Amniotic epithelial cell (primary cell): ENCODE measurements at regions not wholly inside any gene's neighbourhood (a gene's known extent, or its start where the extent isn't known, plus 50 kb on each side); places are given as distances from the start of the nearest gene placed in this dataset.
"Not testable (repeated sequence)": the region's sequence is repeated elsewhere in the genome, so short reads cannot be mapped to it uniquely, and the experiment has no call there.

Experiments
- DNase-seq: peaks from one replicate; pipeline ENCODE4 v3.0.0-alpha.2; 2010; ENCODE audit warnings: low read depth

DNA sequence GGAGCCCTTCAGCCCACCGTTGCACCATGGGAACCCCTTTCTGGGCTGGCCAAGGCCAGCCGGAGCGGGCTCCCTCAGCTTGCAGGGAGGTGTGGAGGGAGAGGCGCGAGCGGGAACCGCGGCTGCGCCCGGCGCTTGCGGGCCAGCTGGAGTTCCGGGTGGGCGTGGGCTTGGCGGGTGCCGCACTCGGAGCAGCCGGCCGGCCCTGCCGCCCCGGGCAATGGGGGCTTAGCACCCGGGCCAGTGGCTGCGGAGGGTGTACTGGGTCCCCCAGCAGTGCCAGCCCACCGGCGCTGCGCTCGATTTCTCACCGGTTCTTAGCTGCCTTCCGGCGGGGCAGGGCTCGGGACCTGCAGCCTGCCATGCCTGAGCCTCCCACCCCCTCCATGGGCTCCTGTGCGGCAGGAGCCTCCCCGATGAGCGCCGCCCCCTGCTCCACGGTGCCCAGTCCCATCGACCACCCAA is 949.8 kb downstream of the NR2F1-AS1 start:
- DNase-seq, result not testable (repeated sequence)

DNA sequence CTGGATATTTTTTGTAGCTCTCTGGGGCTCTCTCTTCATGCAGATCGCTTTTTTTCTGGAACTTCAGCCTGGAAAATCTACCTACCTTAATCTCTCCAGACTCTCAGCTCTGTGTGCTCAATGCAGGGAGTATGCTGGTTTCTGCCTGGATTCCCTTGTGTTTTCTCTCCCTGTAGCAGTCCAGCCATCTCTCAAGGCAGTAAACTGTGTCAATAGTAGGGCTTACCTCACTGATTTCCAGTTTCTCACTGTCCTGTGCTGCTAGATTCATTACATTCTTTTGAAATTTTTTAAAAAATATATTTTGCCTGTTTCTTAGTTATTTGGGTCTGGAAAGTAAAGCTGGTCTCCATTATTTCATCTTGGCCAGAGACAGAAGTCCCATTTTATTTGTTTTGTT is 951.4 kb downstream of the NR2F1-AS1 start:
- DNase-seq, result no peak

DNA sequence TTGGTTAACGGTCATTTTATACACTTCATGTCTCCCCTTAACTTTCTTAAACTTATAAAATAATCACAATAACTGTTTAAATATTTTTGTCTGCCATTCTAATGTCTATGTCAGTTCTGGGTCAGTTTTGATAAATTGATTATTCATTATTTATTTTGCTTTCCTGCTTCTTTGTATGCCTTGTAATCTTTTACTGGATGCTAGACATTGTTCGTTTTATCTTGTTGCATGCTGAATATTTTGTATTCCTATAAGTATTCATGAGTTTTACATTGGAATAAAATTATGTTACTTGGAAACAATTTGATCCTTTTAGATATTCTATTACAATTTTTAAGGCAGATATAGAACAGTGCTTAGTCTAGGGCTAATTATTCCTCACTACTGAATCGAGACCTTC is 952.0 kb downstream of the NR2F1-AS1 start:
- DNase-seq, result no peak

DNA sequence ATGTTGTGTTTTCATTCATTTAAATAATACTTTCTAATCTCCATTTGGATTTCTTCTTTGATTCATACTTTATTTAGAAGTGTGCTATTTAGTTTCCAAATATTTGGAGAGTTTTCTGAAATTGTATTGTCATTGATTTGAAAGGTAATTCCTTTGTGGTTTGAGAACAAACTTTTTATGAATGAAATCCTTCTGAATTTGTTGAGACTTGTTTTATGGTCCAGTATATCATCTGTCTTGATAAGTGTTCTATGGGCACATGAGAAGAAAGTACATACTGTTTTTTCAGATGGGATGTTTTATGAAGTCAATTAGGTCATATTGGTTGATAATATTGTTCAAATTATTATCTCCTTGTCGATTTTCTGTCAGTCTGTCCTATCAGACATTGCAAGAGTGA is 953.8 kb downstream of the NR2F1-AS1 start:
- DNase-seq, result no peak

DNA sequence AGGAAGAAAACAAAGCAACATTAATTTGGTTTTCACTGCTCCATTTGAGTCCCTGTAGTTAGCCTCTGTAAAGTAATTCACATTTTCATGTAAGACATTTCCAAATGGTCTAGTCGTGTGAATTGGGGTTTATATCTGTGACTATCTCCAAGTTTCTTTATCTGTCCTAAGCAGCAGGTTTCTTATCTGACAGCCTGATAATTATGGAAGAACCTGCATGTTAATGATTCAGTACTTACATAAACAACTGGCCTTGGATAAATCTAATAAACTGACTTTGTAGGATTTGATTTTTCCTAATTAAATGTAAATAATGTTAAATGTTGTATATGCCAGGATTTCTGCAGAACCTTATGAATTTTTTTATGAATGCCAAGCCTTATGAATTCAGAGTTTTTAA is 964.9 kb downstream of the NR2F1-AS1 start:
- DNase-seq, result peak; percentile 26

DNA sequence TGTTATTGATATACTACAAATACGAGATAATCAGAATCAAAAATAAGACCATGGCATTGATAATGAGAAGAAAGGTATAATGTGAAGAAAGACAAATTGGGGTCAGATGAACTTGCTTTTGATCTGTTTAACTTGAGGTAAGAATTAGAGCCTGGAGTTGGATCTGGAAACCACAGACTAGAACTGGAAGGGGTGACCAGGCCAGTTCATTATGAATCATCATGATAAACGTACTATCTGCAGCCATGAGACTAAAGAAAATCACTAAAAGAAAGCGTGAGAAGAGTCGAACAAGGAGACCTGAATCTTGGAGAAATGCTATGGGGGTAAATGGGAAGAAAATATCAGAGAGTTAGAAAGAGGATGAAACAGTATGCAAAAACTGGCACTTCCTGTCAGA is 967.5 kb downstream of the NR2F1-AS1 start:
- peak; percentile 74 for DNase-seq

DNA sequence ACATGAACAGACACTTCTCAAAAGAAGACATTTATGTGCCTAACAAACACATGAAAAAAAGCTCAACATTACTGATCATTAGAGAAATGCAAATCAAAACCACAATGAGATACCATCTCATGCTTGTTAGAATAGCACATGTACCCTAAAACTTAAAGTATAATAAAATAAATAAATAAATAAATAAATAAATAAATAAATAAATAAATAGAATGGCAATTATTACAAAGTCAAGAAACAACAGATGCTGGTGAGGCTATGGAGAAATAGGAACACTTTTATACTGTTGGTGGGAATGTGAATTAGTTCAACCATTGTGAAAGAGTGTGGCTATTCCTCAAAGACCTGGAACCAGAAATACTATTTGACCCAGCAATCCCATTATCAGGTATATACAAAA is 970.6 kb downstream of the NR2F1-AS1 start:
- DNase-seq, result not testable (repeated sequence)

DNA sequence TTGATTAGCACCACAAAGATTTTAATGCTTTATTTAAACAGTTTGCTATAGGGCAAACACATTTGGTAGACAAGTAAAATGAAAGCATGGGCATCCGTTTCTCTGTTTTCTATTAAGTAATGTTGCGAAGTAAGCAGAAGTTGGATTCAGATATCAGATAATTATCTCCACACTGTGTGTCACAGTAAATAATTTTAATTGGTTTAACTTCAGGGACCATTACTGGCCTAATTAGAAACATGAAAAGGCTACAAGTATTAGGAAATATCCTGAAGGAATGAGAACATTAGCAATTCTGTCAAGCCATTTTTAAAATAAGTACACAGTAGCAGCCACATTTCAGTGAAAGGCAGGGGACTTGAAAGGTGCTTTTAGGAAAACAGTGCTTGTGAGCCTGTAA is 975.4 kb downstream of the NR2F1-AS1 start:
- DNase-seq, result no peak

DNA sequence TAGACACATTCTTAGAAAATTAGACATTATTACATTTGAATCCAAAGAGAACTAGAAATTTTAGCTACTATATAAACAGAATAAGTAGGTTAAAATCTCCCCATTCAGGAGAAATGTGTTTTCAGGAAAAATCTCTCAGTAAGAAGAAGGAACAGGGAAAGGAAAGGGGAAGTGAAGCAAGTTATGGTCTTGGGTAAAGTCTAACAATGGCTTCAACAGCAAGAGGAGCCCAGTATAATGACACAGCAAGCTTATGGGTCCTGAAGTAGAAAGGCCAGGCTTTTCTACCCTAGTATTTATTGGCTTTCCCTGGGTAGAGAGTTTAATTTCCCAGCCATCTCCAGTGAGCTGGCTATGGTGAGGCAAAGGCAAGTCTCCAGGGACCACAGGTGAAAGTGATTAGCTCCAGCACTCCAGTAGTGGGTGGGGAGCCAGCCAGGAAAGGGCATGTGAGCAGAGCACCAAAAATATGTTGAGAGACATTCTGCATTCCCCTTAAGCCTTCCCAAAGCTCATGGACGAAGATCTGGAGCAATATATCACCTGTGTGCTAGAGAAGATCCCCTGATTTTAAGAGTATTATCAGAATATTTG is 981.7 kb downstream of the NR2F1-AS1 start:
- no peak for DNase-seq

DNA sequence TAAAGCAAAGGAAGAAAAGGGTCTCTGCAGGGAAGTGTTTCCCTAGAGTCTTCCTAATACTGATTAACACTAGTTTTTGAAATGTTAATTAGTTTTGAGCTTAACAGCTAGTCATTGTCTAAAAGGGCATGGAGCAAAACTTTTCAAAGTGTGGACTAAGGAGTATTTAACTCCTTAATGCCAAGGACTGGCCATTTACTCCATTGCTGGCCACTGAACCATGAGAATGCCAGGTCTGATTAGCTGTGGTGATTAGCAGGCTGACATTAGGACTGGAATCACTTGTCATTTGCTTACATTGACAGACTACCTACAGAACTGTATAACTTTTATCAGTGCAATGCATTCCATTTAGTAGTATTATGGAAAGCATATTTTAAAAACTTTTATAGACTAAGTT is 987.0 kb downstream of the NR2F1-AS1 start:
- DNase-seq, result no peak

DNA sequence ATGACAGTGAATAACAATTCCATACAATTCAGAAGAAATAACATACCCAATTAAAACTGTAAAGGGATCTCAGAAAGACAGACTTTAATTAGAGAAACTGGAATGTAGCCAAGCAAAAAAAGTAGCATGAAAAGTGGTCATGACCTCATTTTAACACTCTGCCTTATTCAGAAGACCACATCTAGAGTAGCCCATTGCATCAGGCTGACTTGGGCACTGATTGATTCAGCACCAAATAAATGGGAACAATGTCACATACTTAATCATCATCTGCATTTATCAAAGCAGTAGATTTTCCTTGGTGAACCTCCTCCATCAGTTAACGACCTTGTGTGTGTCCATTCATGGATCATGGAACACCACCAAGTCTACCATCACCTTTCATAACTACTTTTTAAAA is 992.1 kb downstream of the NR2F1-AS1 start:
- no peak for DNase-seq

DNA sequence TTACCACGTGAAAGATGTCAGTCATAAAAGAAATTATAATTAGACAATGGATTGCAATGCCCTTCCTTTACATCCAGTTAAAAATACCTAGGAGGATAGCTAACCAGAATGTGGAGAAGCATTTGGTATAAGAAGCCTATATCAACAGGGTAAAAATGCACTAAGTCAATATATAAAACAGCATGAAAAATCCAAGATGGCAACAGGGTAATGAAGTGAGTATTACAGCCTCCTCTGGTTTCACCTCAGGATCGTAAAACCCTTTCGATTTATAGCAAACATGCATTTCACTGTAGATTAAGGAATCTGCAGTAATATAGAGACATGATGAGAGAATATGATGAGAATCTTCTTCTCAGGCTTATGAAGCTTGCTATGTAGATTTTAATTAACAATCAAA is 999.3 kb downstream of the NR2F1-AS1 start:
- DNase-seq, result no peak

DNA sequence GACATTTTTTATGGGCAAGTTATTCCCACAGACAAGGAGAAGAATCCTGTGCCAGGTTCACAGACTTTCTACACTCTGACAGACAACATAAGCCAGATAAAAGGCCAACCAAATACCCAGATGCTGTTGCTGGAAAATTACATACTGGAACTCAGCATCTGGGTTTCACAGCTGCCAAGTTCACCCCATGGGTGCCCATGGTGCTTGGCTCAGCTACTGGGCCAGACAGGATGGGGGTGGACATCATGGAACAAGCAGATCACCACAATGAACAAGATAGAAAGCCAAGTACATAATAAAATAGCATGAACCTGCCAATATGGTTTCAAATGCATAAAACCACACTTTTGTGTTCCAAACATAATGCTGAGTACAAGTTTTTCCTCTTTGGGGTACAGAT is 999.8 kb downstream of the NR2F1-AS1 start:
- peak; percentile 3 for DNase-seq

DNA sequence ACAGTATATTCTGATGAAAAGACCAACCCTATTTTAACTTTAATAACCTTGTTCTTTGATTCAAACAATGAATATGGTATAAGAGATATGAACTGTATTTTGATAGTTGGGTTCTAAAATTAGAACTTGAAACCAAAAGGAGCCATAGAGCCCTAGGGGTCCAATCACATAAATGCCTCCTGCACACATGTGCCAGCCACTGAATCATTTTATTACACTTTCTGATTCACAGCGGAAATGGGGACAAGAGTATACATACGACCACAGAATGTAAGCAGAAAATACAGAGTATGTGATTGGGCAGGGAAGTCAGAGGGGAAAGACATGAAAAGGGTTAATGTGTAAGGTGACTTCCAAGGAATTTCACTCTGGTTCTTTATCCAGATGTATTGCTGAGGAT is 1000.2 kb downstream of the NR2F1-AS1 start:
- DNase-seq, result no peak

DNA sequence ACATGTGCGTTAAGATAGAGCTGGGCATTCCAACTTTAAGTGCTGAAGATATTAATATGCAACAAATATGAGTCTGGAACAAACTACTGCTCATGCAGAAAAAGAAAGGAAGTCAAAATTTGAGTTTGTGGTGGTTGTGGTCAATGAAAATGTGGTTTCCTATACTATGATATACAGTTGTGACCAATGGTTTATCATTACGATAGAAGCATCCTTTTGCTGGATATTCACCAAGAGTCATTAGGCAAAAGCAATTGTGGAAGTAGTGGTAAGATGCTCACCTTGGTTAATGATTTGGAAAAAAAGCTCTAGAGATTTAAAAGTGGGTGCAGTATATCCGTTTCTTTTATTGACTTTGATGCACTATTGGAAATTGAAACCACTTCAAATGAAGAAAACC is 1007.0 kb downstream of the NR2F1-AS1 start:
- no peak for DNase-seq

DNA sequence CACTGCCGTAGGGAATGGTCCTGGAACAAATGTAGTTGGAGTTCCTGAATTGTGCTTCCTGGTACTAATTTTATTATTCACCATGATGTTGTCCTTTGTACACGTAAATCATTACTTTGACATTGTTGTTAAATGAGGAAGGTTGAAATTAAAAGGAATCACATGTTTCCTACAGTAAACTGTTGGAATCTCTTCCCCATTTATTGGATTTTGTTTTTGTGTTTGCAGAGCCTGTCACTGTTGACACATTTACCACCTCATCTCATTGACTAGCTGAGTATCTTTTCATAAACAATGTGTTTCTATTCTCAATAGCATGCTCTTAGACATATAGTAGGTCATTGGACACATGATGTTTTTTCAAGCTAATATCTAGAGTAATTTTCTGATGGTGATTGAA is 1012.5 kb downstream of the NR2F1-AS1 start:
- no peak for DNase-seq

DNA sequence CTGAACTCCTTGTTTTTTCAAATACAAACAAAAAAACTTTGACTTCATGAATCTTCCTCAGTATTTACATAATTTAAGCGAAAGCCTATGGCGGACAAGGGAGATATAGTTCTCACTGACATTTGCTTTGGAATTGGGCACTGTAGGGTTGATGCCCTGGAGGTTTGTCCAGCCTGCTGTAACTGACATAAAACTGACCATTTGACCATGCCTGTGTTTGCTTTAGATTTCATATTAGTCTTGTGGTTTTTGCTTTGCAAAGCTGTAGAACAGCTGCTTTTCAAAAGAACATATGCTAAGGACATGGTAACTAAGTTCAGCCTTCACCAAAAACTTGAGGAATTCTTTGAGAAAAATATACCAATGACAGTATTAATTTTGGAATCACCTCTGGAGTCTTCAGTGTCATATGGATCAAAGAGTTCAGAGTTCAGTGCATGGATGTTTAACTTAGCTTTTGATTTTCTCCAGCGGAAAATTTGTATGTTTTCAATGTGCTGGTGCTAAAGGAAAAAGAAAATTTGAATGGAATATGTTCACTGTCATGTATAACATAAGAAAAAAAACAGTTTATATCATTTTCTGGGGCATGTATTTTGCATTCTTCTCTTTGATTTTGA is 1013.1 kb downstream of the NR2F1-AS1 start:
- DNase-seq, result no peak

DNA sequence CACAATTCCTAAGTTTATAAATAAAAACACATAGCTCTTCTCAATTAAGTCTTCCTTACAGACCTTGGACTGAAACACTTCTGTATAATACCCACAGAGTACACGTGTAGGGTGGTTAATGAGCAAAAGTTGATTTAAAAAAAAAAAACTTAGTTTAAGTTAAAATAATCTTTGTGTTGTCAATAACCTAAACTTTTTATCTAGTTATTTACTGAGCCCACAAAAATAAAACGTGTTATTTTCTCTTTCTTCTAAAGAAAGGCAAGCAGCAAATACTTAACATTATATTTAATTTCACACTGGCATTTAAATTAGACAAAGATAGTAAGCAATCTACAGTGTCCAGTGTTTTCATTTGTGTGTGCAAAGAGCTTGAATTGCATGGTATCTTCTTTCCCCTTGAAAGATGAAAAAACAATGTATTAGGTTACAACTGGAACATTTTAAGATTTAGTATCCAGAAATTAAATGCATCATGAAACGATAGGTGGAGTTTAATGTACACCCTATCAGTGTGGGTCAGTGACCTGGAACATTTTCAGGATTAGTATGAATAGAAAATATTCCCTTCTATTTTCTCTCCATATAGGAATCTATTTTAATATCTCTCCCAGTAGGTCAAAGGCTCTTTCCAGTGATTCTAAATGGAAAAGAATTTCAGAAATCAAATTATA is 1014.8 kb downstream of the NR2F1-AS1 start:
- DNase-seq, result no peak

DNA sequence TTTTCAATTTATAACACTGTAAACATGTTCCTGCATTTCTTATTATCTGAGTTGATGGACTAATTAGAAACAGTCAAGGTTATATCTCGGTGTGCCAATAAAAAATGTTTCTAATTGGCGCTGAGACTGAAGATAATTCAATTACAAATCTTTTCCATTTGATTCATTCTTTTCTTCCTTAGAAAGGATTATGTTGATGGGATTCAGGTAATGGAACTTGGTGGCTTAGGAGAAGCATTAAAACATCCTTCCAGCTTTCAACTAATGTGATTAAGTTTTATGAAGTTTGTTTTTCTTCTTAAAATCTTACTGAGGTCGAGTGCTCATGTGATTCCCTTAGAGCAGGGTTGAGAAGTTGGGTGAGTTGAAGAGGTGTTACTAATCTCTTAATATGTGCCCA is 1015.3 kb downstream of the NR2F1-AS1 start:
- DNase-seq, result no peak

DNA sequence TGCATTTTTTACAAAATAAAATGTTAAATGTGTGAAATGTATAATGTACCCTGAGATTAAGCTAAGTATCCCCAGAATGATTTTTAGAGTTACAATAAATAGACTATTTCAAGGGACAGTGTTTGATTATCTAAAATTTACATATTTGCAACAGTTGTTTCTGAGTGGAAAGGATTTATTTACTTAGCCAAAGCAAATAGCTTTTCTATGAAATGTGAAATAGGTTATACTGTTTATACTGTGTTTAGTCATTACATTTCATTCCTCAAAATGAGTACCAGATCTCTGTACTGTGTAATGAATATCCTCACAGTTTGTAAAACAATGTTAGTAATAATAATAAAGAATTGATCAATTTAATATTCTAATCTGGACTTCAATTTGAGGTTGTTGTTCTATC is 1019.0 kb downstream of the NR2F1-AS1 start:
- no peak for DNase-seq

DNA sequence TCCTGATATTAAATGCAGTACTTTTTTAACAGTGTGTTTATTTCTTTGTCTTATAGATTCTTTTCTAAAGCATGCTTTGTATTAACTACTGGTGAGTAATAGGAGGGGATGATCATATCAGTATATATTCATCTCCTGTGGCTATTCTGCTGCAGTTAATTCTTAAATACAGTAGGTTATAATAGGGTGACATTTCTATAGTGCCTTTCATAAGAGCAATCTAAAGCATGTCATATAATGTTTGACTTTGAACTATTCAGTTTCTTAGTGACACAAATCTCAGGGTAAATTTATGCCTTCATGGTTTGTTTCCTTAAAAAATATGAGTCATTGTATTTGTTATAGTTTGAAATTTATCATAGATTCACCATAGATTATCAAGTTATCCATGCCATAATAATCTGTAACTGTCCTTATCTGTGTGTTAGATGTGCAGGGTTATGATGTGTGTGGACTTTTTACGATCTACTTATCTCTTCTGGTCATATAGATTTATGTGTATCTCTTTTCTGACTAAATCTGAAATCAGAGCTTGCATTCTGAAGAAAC is 1019.5 kb downstream of the NR2F1-AS1 start:
- DNase-seq, result peak; percentile 17

DNA sequence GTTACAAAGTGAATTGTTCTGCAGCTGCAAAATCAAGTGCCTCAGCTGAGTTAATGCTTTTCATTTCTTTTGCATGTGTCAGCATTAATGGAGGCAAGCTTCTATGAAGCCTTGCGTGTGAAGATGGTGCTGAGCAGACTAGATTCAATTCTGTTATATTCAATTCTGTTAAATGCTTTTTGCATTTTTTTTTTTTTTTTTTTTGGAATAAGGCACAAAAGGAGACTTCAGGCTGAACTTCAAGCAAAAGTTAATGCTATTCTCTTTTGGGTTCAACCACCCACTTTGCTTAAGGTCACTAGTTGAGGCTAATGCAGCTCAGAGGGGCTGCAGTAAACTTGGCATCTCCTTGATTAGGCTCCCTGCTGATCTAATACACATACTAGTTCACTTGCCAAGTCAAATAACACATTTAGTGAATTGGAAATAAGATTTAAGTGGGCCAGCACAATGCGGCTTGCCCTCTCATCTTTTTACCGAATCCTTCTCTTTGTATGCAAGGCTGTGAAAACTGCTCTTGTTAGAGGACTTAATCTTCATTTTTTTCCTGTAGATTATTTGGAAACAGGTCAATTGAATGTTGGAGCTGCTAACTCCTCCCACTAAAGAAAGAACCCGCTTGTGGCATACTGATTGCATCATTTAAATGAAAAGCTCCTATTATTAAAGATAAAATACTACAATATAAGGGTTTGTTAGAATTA is 1020.2 kb downstream of the NR2F1-AS1 start:
- DNase-seq, result peak; percentile 54

DNA sequence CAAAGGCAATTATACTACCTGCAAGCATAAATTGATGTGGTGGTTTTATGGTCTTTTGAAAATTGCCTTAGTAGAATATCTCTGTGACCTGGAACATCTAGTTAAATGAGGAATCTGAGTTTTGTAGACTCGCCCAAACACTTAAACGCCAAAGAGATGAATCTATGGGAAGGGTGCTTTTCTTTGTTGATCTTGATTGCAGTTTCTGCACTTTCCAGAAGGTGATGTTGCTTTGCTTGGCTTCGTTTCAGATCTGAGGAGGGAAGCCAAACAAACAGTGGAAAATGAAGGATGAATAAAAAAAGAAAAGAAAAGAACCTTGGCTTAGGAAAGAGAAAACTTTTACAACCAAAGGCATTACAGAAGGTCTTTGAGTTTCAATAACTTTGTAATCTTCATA is 1021.2 kb downstream of the NR2F1-AS1 start:
- peak; percentile 27 for DNase-seq
